HG03565 (cell line): ENCODE measurements at regions not wholly inside any gene's neighbourhood (a gene's known extent, or its start where the extent isn't known, plus 50 kb on each side); places are given as distances from the start of the nearest gene placed in this dataset.

ENCODE experiments used
- ATAC-seq: cut with Tn5 transposase; IDR thresholded peaks from one replicate; pipeline ENCODE4 v1.9.1; 2021; ENCODE audit warnings: mild to moderate bottlenecking, moderate library complexity; ENCODE audit not compliant: unreplicated experiment

- ATAC-seq = no peak
Measured at GRCh38 chr20:18957328-18957727, 143.7 kb downstream of the SCP2D1 start.

- no peak for ATAC-seq
Measured at GRCh38 chr20:18971121-18971520, 157.5 kb downstream of the SCP2D1 start.

- ATAC-seq = no peak
Measured at GRCh38 chr20:18971574-18971973, 158.0 kb downstream of the SCP2D1 start.

- no peak for ATAC-seq
Measured at GRCh38 chr20:18972251-18972876, 158.8 kb downstream of the SCP2D1 start.

GRCh38 chr20:18973529-18974173 is 160.1 kb downstream of the SCP2D1 start:
- ATAC-seq = no peak

GRCh38 chr20:18974660-18975059 is 161.1 kb downstream of the SCP2D1 start:
- ATAC-seq = no peak

- ATAC-seq = no peak
Measured at GRCh38 chr20:18977441-18977840, 163.9 kb downstream of the SCP2D1 start.

GRCh38 chr20:18978311-18978710 is 164.7 kb downstream of the SCP2D1 start:
- no peak for ATAC-seq

GRCh38 chr20:18979132-18979531 is 165.5 kb downstream of the SCP2D1 start:
- no peak for ATAC-seq

GRCh38 chr20:18981962-18982539 is 168.5 kb downstream of the SCP2D1 start:
- ATAC-seq = no peak

- no peak for ATAC-seq
Measured at GRCh38 chr20:18983796-18984195, 170.2 kb downstream of the SCP2D1 start.

GRCh38 chr20:18984238-18985200 is 170.9 kb downstream of the SCP2D1 start:
- no peak for ATAC-seq

- ATAC-seq = no peak
Measured at GRCh38 chr20:18985551-18985950, 172.0 kb downstream of the SCP2D1 start.

GRCh38 chr20:18986146-18986830 is 172.7 kb downstream of the SCP2D1 start:
- no peak for ATAC-seq

- no peak for ATAC-seq
Measured at GRCh38 chr20:18986895-18987580, 173.5 kb downstream of the SCP2D1 start.

- ATAC-seq = no peak
Measured at GRCh38 chr20:18987781-18988360, 174.3 kb downstream of the SCP2D1 start.

GRCh38 chr20:18988701-18989100 is 175.1 kb downstream of the SCP2D1 start:
- no peak for ATAC-seq

- no peak for ATAC-seq
Measured at GRCh38 chr20:18989736-18990474, 176.3 kb downstream of the SCP2D1 start.

- ATAC-seq = no peak
Measured at GRCh38 chr20:18991012-18991411, 177.4 kb downstream of the SCP2D1 start.
